ENCODE measurements at regions not wholly inside any gene's neighbourhood (a gene's known extent, or its start where the extent isn't known, plus 50 kb on each side); places are given as distances from the start of the nearest gene placed in this dataset.

DNA sequence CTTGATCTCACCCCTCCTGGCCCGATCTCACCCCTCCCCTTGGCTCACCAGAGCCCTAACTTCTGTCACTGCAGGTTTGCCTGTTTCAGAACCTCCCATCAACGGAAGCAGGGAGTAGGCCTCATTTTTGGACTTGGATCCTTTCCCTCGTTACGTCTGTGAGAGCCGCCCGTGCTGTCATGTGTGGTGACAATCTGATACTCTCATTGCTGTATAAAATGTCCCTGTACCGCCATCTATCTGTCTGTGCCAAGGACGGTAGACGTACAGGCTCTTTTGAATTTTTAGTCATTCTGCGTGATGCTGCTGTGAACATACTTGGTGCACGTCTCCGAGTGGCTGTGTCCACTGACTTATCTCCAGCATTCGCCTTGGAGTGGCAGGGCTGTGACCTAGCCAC, 1163.1 kb downstream of the BRD1 start:
- no peak for DNase-seq

- no peak for DNase-seq
Observed at GRCh38 chr22:48663297-48663696, 1164.4 kb downstream of the BRD1 start.

- no peak for DNase-seq
Observed at GRCh38 chr22:48662476-48663135, 1165.1 kb downstream of the BRD1 start.

DNA sequence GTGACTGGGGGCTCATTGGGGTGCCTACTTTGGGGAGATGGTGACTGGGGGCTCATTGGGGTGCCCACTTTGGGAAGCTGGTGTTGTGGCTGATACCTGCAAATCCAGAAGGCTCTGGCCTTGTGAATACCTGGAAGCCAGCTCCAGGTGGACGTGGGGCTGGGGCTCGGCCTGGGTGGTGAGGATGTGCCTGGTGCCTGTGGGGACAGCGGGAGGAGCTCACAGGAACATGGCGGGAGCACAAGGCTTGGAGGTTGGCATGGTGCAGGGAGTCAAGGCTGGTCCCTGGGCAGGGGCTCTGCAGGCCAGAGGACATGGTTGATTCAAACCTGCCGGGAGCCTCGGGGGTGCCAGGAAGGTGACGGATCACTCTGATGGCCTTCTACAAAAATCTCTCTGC, 1165.7 kb downstream of the BRD1 start:
- no peak for DNase-seq

- DNase-seq, result no peak
Observed at GRCh38 chr22:48660790-48661740, 1166.6 kb downstream of the BRD1 start.

DNA sequence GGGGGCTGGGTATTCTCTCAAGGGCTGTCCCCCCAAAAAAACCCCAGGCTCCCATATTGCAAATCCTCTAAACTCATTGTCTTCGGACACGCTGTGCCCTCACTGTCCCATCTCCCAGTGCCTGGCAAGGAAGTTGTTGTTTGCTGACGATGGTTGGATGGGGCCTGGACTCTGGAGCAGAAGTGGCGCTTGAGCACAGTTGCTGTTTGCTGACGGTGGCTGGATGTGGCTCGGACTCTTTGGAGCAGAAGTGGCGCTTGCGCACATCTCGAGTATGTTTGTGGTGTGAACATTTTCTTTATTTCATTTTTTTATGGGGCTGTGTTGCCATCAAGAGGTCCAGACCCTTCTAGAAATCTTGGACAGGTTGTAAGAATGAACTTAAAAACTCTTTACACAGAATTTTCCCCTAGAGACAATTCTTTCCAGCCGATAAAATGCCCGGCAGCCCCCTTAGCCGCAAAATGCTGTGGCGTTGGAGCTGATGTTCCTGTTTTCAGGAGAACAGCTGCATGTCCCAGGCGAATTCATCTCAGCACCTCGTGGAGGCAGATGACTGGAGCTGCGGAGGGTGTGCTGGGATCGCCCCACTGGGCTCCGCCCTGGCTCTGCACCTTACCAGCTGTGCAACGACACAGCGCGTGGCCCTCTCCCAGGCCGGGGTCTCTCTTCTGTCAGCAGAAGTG, 1167.4 kb downstream of the BRD1 start:
- DNase-seq, result no peak

GRCh38 chr22:48659404-48659996, 1168.2 kb downstream of the BRD1 start:
- no peak for DNase-seq

- DNase-seq, result no peak
Observed at GRCh38 chr22:48658871-48659270, 1168.8 kb downstream of the BRD1 start.

- no peak for DNase-seq
Observed at GRCh38 chr22:48658246-48658645, 1169.4 kb downstream of the BRD1 start.

DNA sequence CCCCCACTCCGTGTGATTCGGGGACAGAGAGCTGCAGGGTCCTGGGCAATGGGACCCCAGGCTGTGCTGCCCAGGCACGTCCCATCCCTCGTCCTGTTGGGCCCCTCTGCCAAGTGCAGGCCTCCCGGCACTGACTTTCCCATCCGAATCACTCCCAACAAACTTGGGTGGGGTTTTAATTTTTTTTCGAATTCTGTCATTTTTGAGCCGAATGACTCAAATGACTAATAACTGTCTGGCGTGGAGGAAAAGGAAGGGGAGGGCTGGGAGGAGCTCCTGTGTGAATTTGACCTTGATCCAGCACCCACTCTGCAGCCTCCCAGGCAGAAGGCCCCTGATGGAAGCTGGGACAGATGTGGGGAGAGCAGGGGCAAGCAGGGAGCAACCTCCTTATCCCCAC, 1173.2 kb downstream of the BRD1 start:
- no peak for DNase-seq

GRCh38 chr22:48653929-48654328, 1173.7 kb downstream of the BRD1 start:
- no peak for DNase-seq

DNA sequence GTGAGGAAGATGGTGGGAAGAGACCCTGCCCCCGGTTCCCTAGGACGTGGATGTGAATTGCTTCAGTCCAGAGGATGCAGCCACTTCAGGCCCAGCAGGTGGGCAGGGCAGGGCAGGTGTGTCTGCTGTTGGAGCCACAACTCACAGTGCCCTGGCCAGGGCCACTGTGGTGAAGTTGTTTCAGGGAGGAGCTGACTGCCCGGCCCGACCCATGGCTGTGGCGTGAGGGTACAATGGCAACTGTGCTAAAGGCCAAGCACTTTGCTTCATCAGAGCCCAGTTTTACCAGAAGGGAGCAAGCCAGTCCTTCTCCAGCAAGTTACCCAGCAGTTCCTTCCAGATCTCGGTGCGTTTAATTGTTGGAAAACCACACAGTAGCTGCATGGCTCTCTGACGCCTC, 1174.4 kb downstream of the BRD1 start:
- DNase-seq, result no peak

DNA sequence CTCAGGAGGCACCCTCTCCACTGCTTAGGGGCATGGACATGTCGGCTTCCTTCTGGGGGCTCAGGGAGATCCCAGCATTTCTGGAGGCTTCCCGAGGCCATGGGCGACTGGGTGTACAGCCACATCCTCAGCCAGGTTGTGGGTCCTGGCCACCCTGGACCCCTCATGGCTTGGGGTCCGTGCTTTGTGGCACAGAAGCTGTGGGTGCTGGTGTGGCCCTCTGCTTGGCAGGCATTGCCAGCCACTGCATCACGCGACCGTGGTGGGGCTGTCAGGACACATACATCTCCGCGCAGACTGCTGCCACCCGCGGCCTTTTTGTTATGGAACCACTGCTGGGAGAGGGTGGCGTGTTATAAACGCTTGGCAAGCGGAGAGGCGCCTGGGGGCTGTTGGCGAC, 1174.9 kb downstream of the BRD1 start:
- DNase-seq, result no peak

DNA sequence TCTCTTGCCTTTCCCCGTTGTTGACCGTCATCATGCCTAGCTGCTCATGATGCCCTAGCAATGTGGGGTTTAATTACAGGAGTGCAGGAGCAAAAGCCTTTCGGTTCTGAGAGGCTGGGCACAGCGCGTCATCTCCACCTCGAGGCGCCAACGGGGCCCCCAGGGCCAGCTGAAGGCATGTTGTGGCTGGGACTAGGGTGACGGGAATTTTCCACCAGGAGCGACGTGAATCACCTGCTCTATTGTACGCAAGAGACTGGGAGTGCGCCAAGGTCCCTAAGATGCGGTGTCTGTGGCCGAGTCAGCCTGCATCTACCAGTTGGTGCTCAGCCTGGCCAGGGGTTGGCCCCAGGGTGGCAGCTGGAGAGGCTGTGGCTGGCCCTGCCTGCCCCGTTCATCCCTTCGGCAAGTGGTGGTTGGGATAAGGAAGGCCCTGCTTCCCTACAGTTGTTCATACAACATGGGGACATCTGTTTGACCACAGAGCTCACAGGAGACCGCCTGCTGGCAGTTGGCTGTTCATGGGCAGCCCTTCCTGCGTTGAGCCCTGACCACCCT, 1175.6 kb downstream of the BRD1 start:
- no peak for DNase-seq

- DNase-seq, result no peak
Observed at GRCh38 chr22:48651036-48651890, 1176.4 kb downstream of the BRD1 start.

- DNase-seq, result no peak
Observed at GRCh38 chr22:48650323-48651035, 1177.2 kb downstream of the BRD1 start.

DNA sequence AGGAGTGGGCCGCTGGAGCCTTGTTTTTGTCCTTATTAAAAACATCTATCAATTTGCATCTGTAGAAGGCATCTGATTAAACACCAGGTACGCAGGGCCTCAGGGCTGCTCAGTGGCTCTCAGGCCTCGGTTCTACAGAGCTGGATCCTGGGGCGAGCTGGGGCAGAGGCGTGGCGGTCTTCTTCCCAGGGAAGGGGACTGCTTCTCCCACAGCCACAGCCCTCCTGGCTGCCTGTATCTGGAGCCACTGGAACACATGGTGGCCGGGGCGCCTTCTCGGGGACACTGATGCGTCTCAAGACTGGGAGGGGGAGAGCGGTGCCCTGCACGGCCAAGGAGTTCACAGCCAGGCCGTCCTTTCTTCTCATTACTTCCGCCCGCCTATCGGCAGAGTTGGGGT, 1178.2 kb downstream of the BRD1 start:
- DNase-seq, result no peak

DNA sequence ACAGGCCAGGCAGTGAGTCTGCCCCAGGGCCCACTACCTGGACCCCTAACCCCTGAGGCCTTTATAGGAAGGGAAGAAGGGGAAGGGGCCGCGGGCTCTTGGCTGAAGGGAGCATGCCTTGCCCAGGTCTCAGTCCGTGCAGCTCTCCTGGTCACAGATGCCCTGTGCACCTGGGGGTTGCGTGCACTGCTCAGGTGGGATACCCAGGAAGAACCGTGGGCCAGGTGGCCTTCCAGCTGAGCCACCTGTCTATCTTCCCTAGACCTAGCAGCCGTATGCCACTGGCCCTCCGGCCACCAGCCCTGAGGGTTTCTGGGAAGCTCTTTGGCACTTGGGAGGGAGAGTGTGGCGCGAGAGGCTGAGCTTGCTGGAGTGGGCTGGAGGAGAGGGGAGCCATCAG, 1178.6 kb downstream of the BRD1 start:
- DNase-seq, result no peak

GRCh38 chr22:48647606-48648515, 1179.8 kb downstream of the BRD1 start:
- DNase-seq, result no peak

- no peak for DNase-seq
Observed at GRCh38 chr22:48647051-48647450, 1180.6 kb downstream of the BRD1 start.
